ENCODE measurements at regions not wholly inside any gene's neighbourhood (a gene's known extent, or its start where the extent isn't known, plus 50 kb on each side); places are given as distances from the start of the nearest gene placed in this dataset.

DNA sequence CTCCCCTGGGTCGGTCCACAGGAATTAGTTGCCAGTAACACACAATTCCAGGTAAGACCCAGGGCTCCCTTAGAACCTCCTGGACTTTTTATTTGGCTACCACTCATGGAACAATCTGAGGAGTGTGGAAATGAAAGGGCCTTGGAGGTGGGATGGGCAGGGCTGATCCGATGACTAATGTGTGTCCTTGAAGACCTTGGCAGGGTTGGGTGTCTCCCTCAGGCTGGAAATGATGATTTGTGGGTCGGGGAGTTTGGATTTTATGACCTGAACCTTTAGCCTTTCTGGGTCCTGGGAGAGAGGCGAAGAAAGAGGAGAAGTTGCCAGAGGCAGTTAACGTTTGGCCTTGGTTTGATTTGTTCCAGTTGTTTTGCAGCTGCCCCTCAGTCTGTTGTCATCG lies 425.0 kb downstream of the MID1IP1 start:
- H4K20me1 ChIP-seq (ENCODE audit: insufficient read depth): no peaks in the 10 kb centered on the region
- H3F3A ChIP-seq (ENCODE audit: insufficient read depth, low read length, poor library complexity, severe bottlenecking): no peaks in the 10 kb centered on the region
- no peak for TF ChIP-seq RAD21 (conservative IDR thresholded peaks at IDR 0.05)
- no peak for TF ChIP-seq MXI1 (conservative IDR thresholded peaks at IDR 0.05; ENCODE audit: poor library complexity, severe bottlenecking)
- no peak for TF ChIP-seq EZH2 (IDR thresholded peaks at IDR 0.05; ENCODE audit: borderline replicate concordance, insufficient read depth, low read length, poor library complexity, severe bottlenecking)
- no peak for TF ChIP-seq EP300 (conservative IDR thresholded peaks at IDR 0.05; ENCODE audit: poor library complexity, severe bottlenecking)
- no peak for TF ChIP-seq CTCF (IDR thresholded peaks at IDR 0.05; ENCODE audit: poor library complexity, severe bottlenecking)
- TF ChIP-seq, protein P1, sequence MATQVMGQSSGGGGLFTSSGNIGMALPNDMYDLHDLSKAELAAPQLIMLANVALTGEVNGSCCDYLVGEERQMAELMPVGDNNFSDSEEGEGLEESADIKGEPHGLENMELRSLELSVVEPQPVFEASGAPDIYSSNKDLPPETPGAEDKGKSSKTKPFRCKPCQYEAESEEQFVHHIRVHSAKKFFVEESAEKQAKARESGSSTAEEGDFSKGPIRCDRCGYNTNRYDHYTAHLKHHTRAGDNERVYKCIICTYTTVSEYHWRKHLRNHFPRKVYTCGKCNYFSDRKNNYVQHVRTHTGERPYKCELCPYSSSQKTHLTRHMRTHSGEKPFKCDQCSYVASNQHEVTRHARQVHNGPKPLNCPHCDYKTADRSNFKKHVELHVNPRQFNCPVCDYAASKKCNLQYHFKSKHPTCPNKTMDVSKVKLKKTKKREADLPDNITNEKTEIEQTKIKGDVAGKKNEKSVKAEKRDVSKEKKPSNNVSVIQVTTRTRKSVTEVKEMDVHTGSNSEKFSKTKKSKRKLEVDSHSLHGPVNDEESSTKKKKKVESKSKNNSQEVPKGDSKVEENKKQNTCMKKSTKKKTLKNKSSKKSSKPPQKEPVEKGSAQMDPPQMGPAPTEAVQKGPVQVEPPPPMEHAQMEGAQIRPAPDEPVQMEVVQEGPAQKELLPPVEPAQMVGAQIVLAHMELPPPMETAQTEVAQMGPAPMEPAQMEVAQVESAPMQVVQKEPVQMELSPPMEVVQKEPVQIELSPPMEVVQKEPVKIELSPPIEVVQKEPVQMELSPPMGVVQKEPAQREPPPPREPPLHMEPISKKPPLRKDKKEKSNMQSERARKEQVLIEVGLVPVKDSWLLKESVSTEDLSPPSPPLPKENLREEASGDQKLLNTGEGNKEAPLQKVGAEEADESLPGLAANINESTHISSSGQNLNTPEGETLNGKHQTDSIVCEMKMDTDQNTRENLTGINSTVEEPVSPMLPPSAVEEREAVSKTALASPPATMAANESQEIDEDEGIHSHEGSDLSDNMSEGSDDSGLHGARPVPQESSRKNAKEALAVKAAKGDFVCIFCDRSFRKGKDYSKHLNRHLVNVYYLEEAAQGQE (IDR thresholded peaks at IDR 0.05; ENCODE audit: borderline replicate concordance): no peak
- TF ChIP-seq SMC3 (conservative IDR thresholded peaks at IDR 0.05; ENCODE audit: poor library complexity): no peak
- TF ChIP-seq POLR2AphosphoS5 (IDR thresholded peaks at IDR 0.05): no peak
- no peak for TF ChIP-seq TAF1 (IDR thresholded peaks at IDR 0.05; ENCODE audit: low read depth)
- no peaks in the 10 kb centered on the region for H3K27me3 ChIP-seq (ENCODE audit: insufficient read depth, low read depth, low read length)
- H3K9me3 ChIP-seq (ENCODE audit: low read length): no peaks in the 10 kb centered on the region
- H3K9ac ChIP-seq (ENCODE audit: low read length): no peak overlapping the region
- no peak overlapping the region for H3K27ac ChIP-seq (ENCODE audit: low read length)
- no peaks in the 10 kb centered on the region for H3K36me3 ChIP-seq (ENCODE audit: insufficient read depth, low read length)
- H2AFZ ChIP-seq (ENCODE audit: low read depth, low read length): no peak overlapping the region
- H3K79me2 ChIP-seq (replicated peaks; ENCODE audit: insufficient read depth, low read length): no peaks in the 10 kb centered on the region
- H3K9me2 ChIP-seq (ENCODE audit: insufficient read depth, low read length): no peaks in the 10 kb centered on the region
- no peak overlapping the region for H3K4me3 ChIP-seq (ENCODE audit: low read length)
- H3K4me2 ChIP-seq (ENCODE audit: low read length): no peak overlapping the region

GRCh38 chrX:39227371-39227770 lies 426.1 kb downstream of the MID1IP1 start:
- H3K9me2 ChIP-seq (ENCODE audit: insufficient read depth, low read length): no peaks in the 10 kb centered on the region
- no peak overlapping the region for H2AFZ ChIP-seq (ENCODE audit: low read depth, low read length)
- H4K20me1 ChIP-seq (ENCODE audit: insufficient read depth): no peaks in the 10 kb centered on the region
- no peak overlapping the region for H3K4me2 ChIP-seq (ENCODE audit: low read length)
- no peak overlapping the region for H3K27ac ChIP-seq (ENCODE audit: low read length)
- no peak overlapping the region for H3K4me3 ChIP-seq (ENCODE audit: low read length)
- H3K36me3 ChIP-seq (ENCODE audit: insufficient read depth, low read length): no peaks in the 10 kb centered on the region
- no peaks in the 10 kb centered on the region for H3K27me3 ChIP-seq (ENCODE audit: insufficient read depth, low read depth, low read length)
- H3F3A ChIP-seq (ENCODE audit: insufficient read depth, low read length, poor library complexity, severe bottlenecking): no peaks in the 10 kb centered on the region
- no peaks in the 10 kb centered on the region for H3K79me2 ChIP-seq (replicated peaks; ENCODE audit: insufficient read depth, low read length)
- TF ChIP-seq, protein P1 (IDR thresholded peaks at IDR 0.05; ENCODE audit: borderline replicate concordance): no peak
- TF ChIP-seq RAD21 (conservative IDR thresholded peaks at IDR 0.05) (no peak), POLR2AphosphoS5 (IDR thresholded peaks at IDR 0.05) (no peak)
- H3K9me3 ChIP-seq (ENCODE audit: low read length): no peaks in the 10 kb centered on the region
- no peak overlapping the region for H3K9ac ChIP-seq (ENCODE audit: low read length)
